BLaER1 (cell line): ENCODE measurements at regions not wholly inside any gene's neighbourhood (a gene's known extent, or its start where the extent isn't known, plus 50 kb on each side); places are given as distances from the start of the nearest gene placed in this dataset.
A peak's percentile ranks its signal among the peaks of the same experiment; 100 is the strongest.

Source experiments
- H3K27ac ChIP-seq: shearing (Covaris generic); formaldehyde crosslinking; 2 replicates; pipeline ENCODE4 v1.8.1; 2022
- H3K27me3 ChIP-seq: shearing (Covaris generic); formaldehyde crosslinking; 2 replicates; pipeline ENCODE4 v1.8.1; 2022
- H3K36me3 ChIP-seq: shearing (Covaris generic); formaldehyde crosslinking; 2 replicates; pipeline ENCODE4 v1.8.1; 2022
- H3K4me1 ChIP-seq: shearing (Covaris generic); formaldehyde crosslinking; 2 replicates; pipeline ENCODE4 v1.8.1; 2022
- H3K4me2 ChIP-seq: shearing (Covaris generic); formaldehyde crosslinking; 2 replicates; pipeline ENCODE4 v1.8.1; 2022
- H3K4me3 ChIP-seq: shearing (Covaris generic); formaldehyde crosslinking; 2 replicates; pipeline ENCODE4 v1.8.1; 2022
- H3K9ac ChIP-seq: shearing (Covaris generic); formaldehyde crosslinking; 2 replicates; pipeline ENCODE4 v1.8.1; 2022
- H3K9me3 ChIP-seq: shearing (Covaris generic); formaldehyde crosslinking; 2 replicates; pipeline ENCODE4 v1.8.1; 2022
- H4K20me1 ChIP-seq: shearing (Covaris generic); formaldehyde crosslinking; 2 replicates; pipeline ENCODE4 v1.8.1; 2022
- Cebpa-rat ChIP-seq: shearing (Covaris generic); IDR thresholded peaks from 2 replicates; pipeline ENCODE4 v1.8.1; 2022

GRCh38 chr9:88287972-88288371, 100.3 kb upstream of the SPIN1 start:
- no peaks in the 10 kb centered on the region for H3K27me3 ChIP-seq
- 0 out of 2 replicates have a peak overlapping the region, but pooled peaks have one; percentile 19 for H3K27ac ChIP-seq
- H3K36me3 ChIP-seq = no peaks in the 10 kb centered on the region
- TF ChIP-seq Cebpa-rat = no peak
- H3K9me3 ChIP-seq = peaks cover 29% of the 10 kb centered on the region
- no peak overlapping the region for H3K9ac ChIP-seq
- H4K20me1 ChIP-seq = no peaks in the 10 kb centered on the region
- H3K4me3 ChIP-seq = no peak overlapping the region
- H3K4me1 ChIP-seq = no peaks in the 10 kb centered on the region
- H3K4me2 ChIP-seq = no peak overlapping the region

GRCh38 chr9:88280816-88281382, 107.3 kb upstream of the SPIN1 start:
- Histone ChIP-seq H3K27ac (peak overlapping the region; percentile 33; the same call in 1 of the 2 replicates), H3K9me3 (peaks cover 34% of the 10 kb centered on the region), H3K4me1 (peaks cover 17% of the 10 kb centered on the region), H3K4me3 (no peak overlapping the region), H3K4me2 (peak overlapping the region; percentile 53), H3K36me3 (no peaks in the 10 kb centered on the region), H3K9ac (0 out of 2 replicates have a peak overlapping the region, but pooled peaks have one; percentile 2), H3K27me3 (no peaks in the 10 kb centered on the region), H4K20me1 (no peaks in the 10 kb centered on the region)
- no peak for TF ChIP-seq Cebpa-rat

GRCh38 chr9:88278036-88278435, 110.2 kb upstream of the SPIN1 start:
- Histone ChIP-seq H3K9me3 (peaks cover 6% of the 10 kb centered on the region), H3K36me3 (no peaks in the 10 kb centered on the region), H3K4me1 (peaks cover 28% of the 10 kb centered on the region), H4K20me1 (no peaks in the 10 kb centered on the region), H3K27me3 (no peaks in the 10 kb centered on the region), H3K9ac (no peak overlapping the region), H3K4me3 (no peak overlapping the region), H3K4me2 (no peak overlapping the region), H3K27ac (no peak overlapping the region)
- no peak for TF ChIP-seq Cebpa-rat

- H3K27ac ChIP-seq = no peak overlapping the region
- no peak overlapping the region for H3K9ac ChIP-seq
- H3K36me3 ChIP-seq = no peaks in the 10 kb centered on the region
- peaks cover 19% of the 10 kb centered on the region for H3K9me3 ChIP-seq
- no peak overlapping the region for H3K4me3 ChIP-seq
- no peaks in the 10 kb centered on the region for H3K27me3 ChIP-seq
- peaks cover 15% of the 10 kb centered on the region for H3K4me1 ChIP-seq
- no peak overlapping the region for H3K4me2 ChIP-seq
- no peak for TF ChIP-seq Cebpa-rat
- H4K20me1 ChIP-seq = no peaks in the 10 kb centered on the region
These were observed 114.2 kb upstream of the SPIN1 start for GRCh38 chr9:88274078-88274477.

DNA sequence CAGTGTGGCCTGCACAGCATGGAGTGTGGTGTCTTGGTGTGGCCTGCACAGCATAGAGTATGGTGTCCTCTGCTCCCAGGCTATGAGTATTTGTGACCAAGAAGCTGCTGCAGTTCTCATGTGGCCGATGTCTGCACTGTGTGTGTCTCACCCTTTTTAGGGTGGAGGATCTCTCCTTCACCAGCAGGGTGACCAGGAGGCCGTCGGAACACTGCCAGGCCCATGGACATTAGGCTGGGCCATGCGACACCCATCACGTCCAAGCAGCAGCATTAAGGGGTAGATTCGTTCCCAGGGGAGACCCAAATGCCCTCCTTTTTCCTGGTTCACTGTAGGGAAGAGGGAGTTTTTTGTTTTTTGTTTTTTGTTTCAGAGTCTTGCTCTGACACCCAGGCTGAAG, 115.3 kb upstream of the SPIN1 start:
- peaks cover 15% of the 10 kb centered on the region for H3K4me1 ChIP-seq
- H3K27me3 ChIP-seq = no peaks in the 10 kb centered on the region
- TF ChIP-seq Cebpa-rat = no peak
- no peak overlapping the region for H3K9ac ChIP-seq
- H3K9me3 ChIP-seq = peaks cover 28% of the 10 kb centered on the region
- H3K36me3 ChIP-seq = no peaks in the 10 kb centered on the region
- H4K20me1 ChIP-seq = no peaks in the 10 kb centered on the region
- no peak overlapping the region for H3K4me3 ChIP-seq
- H3K27ac ChIP-seq = no peak overlapping the region
- no peak overlapping the region for H3K4me2 ChIP-seq

GRCh38 chr9:88270413-88270812, 117.8 kb upstream of the SPIN1 start:
- no peaks in the 10 kb centered on the region for H3K36me3 ChIP-seq
- no peak overlapping the region for H3K4me3 ChIP-seq
- H3K9me3 ChIP-seq = peaks cover 50% of the 10 kb centered on the region
- no peaks in the 10 kb centered on the region for H3K27me3 ChIP-seq
- H4K20me1 ChIP-seq = no peaks in the 10 kb centered on the region
- H3K27ac ChIP-seq = no peak overlapping the region
- TF ChIP-seq Cebpa-rat = no peak
- H3K9ac ChIP-seq = no peak overlapping the region
- H3K4me1 ChIP-seq = peaks cover 18% of the 10 kb centered on the region
- no peak overlapping the region for H3K4me2 ChIP-seq

DNA sequence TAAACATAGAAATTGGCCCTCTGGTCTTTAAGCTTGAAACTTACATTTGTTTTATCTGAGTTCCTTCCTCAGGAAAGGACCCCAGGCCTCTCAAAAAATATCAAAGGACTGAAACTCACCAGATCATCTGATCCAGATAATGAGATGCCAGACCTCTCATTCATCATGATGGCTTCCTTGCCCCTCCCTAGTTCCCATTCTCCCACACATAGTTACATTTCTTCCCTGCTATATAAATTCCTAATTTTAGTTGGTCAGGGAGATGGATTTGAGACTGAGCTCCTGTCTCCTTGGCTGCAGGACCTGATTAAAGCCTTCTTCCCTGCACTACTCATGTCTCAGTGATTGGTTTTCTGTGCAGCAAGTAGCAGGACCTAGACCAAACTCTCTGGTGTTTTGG, 119.4 kb upstream of the SPIN1 start:
- Histone ChIP-seq H3K4me3 (no peak overlapping the region), H3K27me3 (no peaks in the 10 kb centered on the region), H3K4me2 (no peak overlapping the region), H3K36me3 (no peaks in the 10 kb centered on the region), H3K9ac (no peak overlapping the region), H3K9me3 (peaks cover 62% of the 10 kb centered on the region), H4K20me1 (no peaks in the 10 kb centered on the region), H3K27ac (no peak overlapping the region), H3K4me1 (peaks cover 17% of the 10 kb centered on the region)
- no peak for TF ChIP-seq Cebpa-rat

GRCh38 chr9:88267283-88267682, 121.0 kb upstream of the SPIN1 start:
- Histone ChIP-seq H3K4me2 (no peak overlapping the region), H3K36me3 (no peaks in the 10 kb centered on the region), H3K9ac (no peak overlapping the region), H3K27ac (no peak overlapping the region), H3K4me3 (no peak overlapping the region), H4K20me1 (no peaks in the 10 kb centered on the region), H3K4me1 (peaks cover 32% of the 10 kb centered on the region), H3K9me3 (peaks cover 62% of the 10 kb centered on the region), H3K27me3 (no peaks in the 10 kb centered on the region)
- TF ChIP-seq Cebpa-rat = no peak

DNA sequence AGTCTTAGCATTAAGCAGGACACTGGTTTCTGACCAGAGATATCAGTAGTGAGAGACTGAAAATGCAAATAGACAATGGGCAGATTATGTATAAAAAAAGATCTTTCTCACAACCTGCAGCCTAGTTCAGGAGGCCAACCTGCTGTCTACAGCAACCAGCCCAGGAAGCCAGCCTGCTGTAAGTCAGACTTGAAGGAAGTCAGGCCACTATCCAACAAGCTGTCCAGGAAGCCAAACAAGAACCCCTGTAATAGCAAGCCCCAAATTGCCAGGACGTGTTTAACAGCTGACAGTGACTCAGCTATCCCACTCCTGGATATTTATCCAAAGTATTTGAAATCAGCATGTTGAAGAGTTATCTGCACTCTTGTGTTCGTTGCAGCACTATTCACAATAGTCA, 121.8 kb upstream of the SPIN1 start:
- no peak overlapping the region for H3K9ac ChIP-seq
- no peak overlapping the region for H3K4me3 ChIP-seq
- peak overlapping the region; percentile 57 for H3K27ac ChIP-seq
- peaks cover 35% of the 10 kb centered on the region for H3K4me1 ChIP-seq
- H3K27me3 ChIP-seq = no peaks in the 10 kb centered on the region
- no peaks in the 10 kb centered on the region for H4K20me1 ChIP-seq
- no peak for TF ChIP-seq Cebpa-rat
- H3K9me3 ChIP-seq = peaks cover 62% of the 10 kb centered on the region
- peak overlapping the region; percentile 53 for H3K4me2 ChIP-seq
- H3K36me3 ChIP-seq = no peaks in the 10 kb centered on the region

DNA sequence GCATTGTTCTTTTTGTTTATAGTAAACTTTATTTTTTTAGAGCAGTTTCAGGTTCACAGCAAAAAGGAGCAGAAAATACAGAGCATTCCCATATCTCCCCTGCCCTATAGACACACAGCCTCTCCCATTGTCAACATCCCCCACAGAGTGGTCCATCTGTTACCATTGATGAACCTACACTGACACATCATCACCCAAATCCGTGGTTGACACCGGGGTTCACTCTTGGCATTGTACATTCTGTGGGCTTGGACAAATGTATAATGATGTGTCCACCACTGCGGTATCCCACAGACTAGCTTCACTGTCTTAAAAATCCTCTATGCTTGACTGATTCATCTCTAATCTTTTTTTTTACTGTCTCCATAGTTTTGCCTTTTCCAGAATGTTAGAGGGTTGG, 120.7 kb upstream of the SPATA31C2 start:
- H3K4me3 ChIP-seq = no peak overlapping the region

GRCh38 chr9:88258601-88259000, 120.3 kb upstream of the SPATA31C2 start:
- Histone ChIP-seq H3K4me1 (peaks cover 28% of the 10 kb centered on the region), H3K4me2 (peak overlapping the region; percentile 24; the same call in 1 of the 2 replicates)
- TF ChIP-seq Cebpa-rat = no peak

More for the DNA sequence above, 120.7 kb upstream of the SPATA31C2 start:
- H3K4me2 ChIP-seq = no peak overlapping the region
- H3K9me3 ChIP-seq = peaks cover 16% of the 10 kb centered on the region
- no peak for TF ChIP-seq Cebpa-rat
- no peaks in the 10 kb centered on the region for H3K36me3 ChIP-seq
- H3K27ac ChIP-seq = no peak overlapping the region
- H3K9ac ChIP-seq = no peak overlapping the region
- no peaks in the 10 kb centered on the region for H3K27me3 ChIP-seq
- peaks cover 30% of the 10 kb centered on the region for H3K4me1 ChIP-seq
- no peaks in the 10 kb centered on the region for H4K20me1 ChIP-seq

More at GRCh38 chr9:88258601-88259000, 120.3 kb upstream of the SPATA31C2 start:
- Histone ChIP-seq H3K4me3 (no peak overlapping the region), H3K9me3 (peaks cover 20% of the 10 kb centered on the region), H3K27ac (no peak overlapping the region), H4K20me1 (no peaks in the 10 kb centered on the region), H3K36me3 (no peaks in the 10 kb centered on the region), H3K27me3 (no peaks in the 10 kb centered on the region), H3K9ac (no peak overlapping the region)
